ENCODE measurements at regions not wholly inside any gene's neighbourhood (a gene's known extent, or its start where the extent isn't known, plus 50 kb on each side); places are given as distances from the start of the nearest gene placed in this dataset.

DNA sequence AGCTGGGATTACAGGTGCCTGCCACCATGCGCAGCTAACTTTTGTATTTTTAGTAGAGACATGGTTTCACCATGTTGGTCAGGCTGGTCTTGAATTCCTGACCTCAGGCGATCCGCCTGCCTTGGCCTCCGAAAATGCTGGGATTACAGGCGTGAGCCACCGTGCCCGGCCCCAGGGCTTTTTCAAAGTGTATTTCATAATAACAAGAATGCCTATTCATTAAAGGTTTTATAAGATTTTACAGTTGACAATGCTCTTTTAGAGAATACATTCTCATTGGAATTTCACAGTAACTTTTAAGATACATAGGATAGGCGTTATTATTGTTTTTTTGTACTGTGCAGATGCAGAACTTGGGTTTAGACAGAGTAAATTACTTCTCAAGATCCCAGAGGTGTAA is 52.6 kb upstream of the PTPRK start:
- ATAC-seq = no peak
- TF ChIP-seq ZFP30 (CRISPR knock-in tag; IDR thresholded peaks at IDR 0.05) (no peak), ZNF8 (CRISPR knock-in tag; IDR thresholded peaks at IDR 0.05) (no peak), CSDC2 (CRISPR knock-in tag; IDR thresholded peaks at IDR 0.05) (no peak), TOX (CRISPR knock-in tag; IDR thresholded peaks at IDR 0.05; ENCODE audit: borderline replicate concordance) (no peak), ZFP3 (CRISPR knock-in tag; IDR thresholded peaks at IDR 0.05) (no peak), CREB5 (CRISPR knock-in tag; IDR thresholded peaks at IDR 0.05; ENCODE audit: low read depth) (no peak), ESRRG (CRISPR knock-in tag; IDR thresholded peaks at IDR 0.05) (no peak), PPARA (CRISPR knock-in tag; IDR thresholded peaks at IDR 0.05; ENCODE audit: borderline replicate concordance) (no peak), SNAI2 (CRISPR knock-in tag; IDR thresholded peaks at IDR 0.05) (no peak), PATZ1 (CRISPR knock-in tag; IDR thresholded peaks at IDR 0.05; ENCODE audit: borderline replicate concordance) (no peak), POU6F1 (CRISPR knock-in tag; IDR thresholded peaks at IDR 0.05; ENCODE audit: borderline replicate concordance, low read depth) (no peak), BACH2 (CRISPR knock-in tag; IDR thresholded peaks at IDR 0.05; ENCODE audit: borderline replicate concordance) (no peak), TCF4 (CRISPR knock-in tag; IDR thresholded peaks at IDR 0.05; ENCODE audit: borderline replicate concordance) (no peak), RARB (CRISPR knock-in tag; IDR thresholded peaks at IDR 0.05) (no peak), ISL1 (CRISPR knock-in tag; IDR thresholded peaks at IDR 0.05) (no peak), ARNTL (CRISPR knock-in tag; IDR thresholded peaks at IDR 0.05; ENCODE audit: borderline replicate concordance, low read depth) (no peak), GLIS3 (CRISPR knock-in tag; IDR thresholded peaks at IDR 0.05) (no peak)
- TF ChIP-seq, protein P1, sequence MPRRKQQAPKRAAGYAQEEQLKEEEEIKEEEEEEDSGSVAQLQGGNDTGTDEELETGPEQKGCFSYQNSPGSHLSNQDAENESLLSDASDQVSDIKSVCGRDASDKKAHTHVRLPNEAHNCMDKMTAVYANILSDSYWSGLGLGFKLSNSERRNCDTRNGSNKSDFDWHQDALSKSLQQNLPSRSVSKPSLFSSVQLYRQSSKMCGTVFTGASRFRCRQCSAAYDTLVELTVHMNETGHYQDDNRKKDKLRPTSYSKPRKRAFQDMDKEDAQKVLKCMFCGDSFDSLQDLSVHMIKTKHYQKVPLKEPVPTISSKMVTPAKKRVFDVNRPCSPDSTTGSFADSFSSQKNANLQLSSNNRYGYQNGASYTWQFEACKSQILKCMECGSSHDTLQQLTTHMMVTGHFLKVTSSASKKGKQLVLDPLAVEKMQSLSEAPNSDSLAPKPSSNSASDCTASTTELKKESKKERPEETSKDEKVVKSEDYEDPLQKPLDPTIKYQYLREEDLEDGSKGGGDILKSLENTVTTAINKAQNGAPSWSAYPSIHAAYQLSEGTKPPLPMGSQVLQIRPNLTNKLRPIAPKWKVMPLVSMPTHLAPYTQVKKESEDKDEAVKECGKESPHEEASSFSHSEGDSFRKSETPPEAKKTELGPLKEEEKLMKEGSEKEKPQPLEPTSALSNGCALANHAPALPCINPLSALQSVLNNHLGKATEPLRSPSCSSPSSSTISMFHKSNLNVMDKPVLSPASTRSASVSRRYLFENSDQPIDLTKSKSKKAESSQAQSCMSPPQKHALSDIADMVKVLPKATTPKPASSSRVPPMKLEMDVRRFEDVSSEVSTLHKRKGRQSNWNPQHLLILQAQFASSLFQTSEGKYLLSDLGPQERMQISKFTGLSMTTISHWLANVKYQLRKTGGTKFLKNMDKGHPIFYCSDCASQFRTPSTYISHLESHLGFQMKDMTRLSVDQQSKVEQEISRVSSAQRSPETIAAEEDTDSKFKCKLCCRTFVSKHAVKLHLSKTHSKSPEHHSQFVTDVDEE (CRISPR knock-in tag; IDR thresholded peaks at IDR 0.05) = no peak
- TF ChIP-seq, protein P2, sequence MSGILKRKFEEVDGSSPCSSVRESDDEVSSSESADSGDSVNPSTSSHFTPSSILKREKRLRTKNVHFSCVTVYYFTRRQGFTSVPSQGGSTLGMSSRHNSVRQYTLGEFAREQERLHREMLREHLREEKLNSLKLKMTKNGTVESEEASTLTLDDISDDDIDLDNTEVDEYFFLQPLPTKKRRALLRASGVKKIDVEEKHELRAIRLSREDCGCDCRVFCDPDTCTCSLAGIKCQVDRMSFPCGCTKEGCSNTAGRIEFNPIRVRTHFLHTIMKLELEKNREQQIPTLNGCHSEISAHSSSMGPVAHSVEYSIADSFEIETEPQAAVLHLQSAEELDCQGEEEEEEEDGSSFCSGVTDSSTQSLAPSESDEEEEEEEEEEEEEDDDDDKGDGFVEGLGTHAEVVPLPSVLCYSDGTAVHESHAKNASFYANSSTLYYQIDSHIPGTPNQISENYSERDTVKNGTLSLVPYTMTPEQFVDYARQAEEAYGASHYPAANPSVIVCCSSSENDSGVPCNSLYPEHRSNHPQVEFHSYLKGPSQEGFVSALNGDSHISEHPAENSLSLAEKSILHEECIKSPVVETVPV (CRISPR knock-in tag; IDR thresholded peaks at IDR 0.05) = no peak

DNA sequence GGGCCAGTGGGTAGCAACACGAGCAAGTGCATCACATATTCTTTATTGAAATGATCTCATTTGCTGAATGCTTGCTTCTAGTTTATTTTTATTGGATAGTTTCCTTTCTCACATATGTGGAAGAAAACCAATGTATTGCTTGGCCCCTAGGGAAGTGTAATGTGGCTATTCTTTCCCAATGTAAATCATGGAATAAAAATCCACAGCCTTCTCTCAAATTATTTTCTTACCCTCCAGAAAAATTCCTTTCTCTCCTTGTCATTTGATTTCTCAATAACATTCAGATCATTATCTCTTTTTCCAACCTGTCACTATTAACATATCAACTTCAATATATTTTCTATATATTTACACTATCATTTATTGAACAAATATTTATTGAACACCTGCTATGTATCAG is 51.9 kb upstream of the PTPRK start:
- TF ChIP-seq POU6F1 (CRISPR knock-in tag; IDR thresholded peaks at IDR 0.05; ENCODE audit: borderline replicate concordance, low read depth) (no peak), GLIS3 (CRISPR knock-in tag; IDR thresholded peaks at IDR 0.05) (no peak), ZNF565 (CRISPR knock-in tag; conservative IDR thresholded peaks at IDR 0.05; ENCODE audit: low read depth) (no peak), BACH2 (CRISPR knock-in tag; IDR thresholded peaks at IDR 0.05; ENCODE audit: borderline replicate concordance) (no peak), SNAI2 (CRISPR knock-in tag; IDR thresholded peaks at IDR 0.05) (no peak), ZNF8 (CRISPR knock-in tag; IDR thresholded peaks at IDR 0.05) (no peak), ZNF70 (CRISPR knock-in tag; IDR thresholded peaks at IDR 0.05) (no peak), ESRRG (CRISPR knock-in tag; IDR thresholded peaks at IDR 0.05) (no peak), ZFP3 (CRISPR knock-in tag; IDR thresholded peaks at IDR 0.05) (no peak), CSDC2 (CRISPR knock-in tag; IDR thresholded peaks at IDR 0.05) (no peak)
- TF ChIP-seq, protein P2 (CRISPR knock-in tag; IDR thresholded peaks at IDR 0.05) = no peak
- ATAC-seq = no peak

Measured in SK-N-SH treated with all-trans-retinoic acid at 6 μM for 48 hours (cell line).